ENCODE measurements at regions not wholly inside any gene's neighbourhood (a gene's known extent, or its start where the extent isn't known, plus 50 kb on each side); places are given as distances from the start of the nearest gene placed in this dataset.

DNA sequence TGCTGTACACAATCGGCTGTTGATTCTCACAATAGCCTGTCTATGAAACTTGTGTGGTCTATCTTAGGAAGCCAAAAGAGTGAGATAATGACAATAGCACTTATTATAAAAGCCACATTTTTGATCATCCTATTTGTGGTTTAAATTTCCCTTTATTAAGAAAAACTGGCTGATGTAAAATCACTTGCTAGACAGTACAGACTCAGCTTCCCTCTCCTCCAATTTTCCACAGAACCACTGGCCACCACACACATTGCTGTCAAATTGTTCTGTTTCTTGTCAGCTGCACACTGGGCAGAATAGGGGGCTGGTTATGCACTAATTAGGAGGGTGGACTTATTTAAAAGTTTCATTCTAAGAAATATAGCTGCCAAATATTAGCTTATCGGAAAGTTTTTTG is 425.9 kb downstream of the EPHA3 start:
- TF ChIP-seq, protein P1, sequence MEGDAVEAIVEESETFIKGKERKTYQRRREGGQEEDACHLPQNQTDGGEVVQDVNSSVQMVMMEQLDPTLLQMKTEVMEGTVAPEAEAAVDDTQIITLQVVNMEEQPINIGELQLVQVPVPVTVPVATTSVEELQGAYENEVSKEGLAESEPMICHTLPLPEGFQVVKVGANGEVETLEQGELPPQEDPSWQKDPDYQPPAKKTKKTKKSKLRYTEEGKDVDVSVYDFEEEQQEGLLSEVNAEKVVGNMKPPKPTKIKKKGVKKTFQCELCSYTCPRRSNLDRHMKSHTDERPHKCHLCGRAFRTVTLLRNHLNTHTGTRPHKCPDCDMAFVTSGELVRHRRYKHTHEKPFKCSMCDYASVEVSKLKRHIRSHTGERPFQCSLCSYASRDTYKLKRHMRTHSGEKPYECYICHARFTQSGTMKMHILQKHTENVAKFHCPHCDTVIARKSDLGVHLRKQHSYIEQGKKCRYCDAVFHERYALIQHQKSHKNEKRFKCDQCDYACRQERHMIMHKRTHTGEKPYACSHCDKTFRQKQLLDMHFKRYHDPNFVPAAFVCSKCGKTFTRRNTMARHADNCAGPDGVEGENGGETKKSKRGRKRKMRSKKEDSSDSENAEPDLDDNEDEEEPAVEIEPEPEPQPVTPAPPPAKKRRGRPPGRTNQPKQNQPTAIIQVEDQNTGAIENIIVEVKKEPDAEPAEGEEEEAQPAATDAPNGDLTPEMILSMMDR (IDR thresholded peaks at IDR 0.05) = no peak
- TF ChIP-seq POLR2A (IDR thresholded peaks at IDR 0.05) = no peak

All from Peyer's patch (tissue), 4 donors.